GM19328 (cell line): ENCODE measurements at regions not wholly inside any gene's neighbourhood (a gene's known extent, or its start where the extent isn't known, plus 50 kb on each side); places are given as distances from the start of the nearest gene placed in this dataset.

Experiments
- ATAC-seq: cut with Tn5 transposase; IDR thresholded peaks from one replicate; pipeline ENCODE4 v1.9.1; 2021; ENCODE audit warnings: mild to moderate bottlenecking, moderate library complexity; ENCODE audit not compliant: unreplicated experiment

GRCh38 chr2:120807751-120808150, 72.1 kb downstream of the GLI2 start:
- no peak for ATAC-seq

DNA sequence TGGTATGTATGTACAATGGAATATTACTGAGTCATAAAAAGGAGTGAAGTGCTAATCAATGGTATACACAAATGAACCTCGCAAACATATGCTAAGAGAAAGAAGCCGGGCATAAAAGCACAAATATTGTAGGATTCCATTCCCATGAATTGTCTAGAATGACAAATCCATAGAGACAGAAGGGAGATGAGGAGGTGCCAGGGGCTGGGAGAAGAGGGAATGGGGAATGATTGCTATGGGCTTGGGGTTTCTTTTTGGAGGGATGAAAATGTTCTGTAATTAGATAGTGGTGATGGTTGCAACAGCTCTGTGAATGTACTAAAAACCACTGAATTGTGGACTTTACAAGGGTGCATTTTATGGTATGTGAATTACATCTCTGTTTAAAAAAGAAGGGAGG, 73.5 kb downstream of the GLI2 start:
- no peak for ATAC-seq

DNA sequence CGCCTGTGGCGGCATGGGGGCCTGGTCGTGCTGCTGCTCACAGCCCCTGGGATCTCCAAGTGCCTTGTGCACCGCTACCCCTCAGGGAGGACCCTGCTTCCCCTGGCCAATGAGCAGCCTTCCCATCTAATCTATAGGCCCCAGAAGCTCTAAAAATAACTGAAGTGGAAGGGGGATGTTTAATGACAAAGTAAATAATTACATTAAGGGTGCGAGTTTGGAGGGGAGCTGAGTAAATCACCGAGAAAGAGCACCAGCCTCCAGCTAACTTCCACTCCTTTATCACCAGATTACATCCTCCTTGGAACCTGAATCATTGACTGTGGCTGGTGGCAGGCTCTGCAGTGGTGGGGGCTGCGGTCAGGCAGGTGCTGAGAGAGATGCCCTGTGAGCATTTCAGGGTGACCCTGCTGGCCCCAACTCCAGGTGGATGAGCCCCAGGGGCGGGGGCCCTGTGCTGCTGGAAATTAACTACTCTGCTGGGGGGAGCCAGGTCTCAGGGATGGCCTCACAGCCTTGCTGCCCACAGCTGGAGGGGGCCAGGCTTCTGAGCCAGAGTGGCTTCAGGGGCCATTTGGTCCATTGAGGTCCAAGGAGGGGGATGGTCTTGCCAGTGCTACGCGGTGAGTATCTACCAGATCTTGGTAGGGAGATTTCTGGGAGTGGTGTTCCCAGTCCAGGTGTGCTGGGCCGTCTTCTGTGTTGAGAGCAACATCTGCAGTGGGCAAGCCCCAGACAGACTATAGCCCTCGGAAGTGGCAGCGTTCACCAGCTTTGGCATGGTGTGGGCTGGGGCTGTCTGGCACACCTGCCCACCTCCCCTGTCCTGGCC, 74.2 kb downstream of the GLI2 start:
- ATAC-seq = no peak

DNA sequence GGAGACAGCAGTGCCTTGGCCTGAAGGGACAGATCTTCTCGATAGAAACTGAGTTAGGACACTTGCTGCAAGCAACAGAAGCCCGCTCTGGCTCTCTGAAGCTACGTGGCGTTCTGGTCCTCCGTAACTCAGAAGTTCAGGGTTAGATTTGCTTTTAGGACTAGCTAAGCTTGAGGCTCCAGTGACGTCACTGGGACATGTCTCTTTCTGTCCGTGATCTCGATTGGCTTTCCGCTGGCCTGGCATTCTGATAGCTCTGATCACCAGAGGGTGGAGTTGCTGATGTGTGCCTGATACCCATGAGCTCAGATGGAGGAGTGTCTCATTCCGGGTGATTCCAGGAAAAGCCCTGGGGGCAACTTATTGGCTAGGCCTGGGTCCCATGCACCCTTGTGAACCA, 75.0 kb downstream of the GLI2 start:
- ATAC-seq = no peak

DNA sequence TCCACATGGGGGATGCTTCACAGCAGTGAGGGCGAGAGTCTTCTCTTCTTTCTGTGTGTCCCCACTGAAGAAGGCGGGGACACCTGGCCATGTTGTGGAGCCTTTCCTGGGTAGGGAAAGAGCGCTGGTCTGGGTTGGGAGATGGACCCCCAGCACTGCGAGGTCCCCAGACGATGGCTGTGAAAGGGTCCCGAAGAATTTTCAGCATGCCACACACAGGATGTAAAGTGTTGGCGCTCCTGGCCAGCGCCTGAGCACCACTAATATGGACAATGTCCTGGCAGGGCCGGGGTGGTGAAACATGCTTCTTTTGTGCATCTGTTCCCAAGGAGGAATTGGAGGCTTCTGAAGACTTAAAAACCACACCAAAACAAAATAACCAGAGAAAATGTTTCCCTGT, 77.2 kb downstream of the GLI2 start:
- no peak for ATAC-seq

- no peak for ATAC-seq
These were observed 78.7 kb downstream of the GLI2 start for GRCh38 chr2:120814352-120814751.

- ATAC-seq = no peak
These were observed 79.6 kb downstream of the GLI2 start for GRCh38 chr2:120815292-120815691.

- ATAC-seq = no peak
These were observed 81.7 kb downstream of the GLI2 start for GRCh38 chr2:120817136-120817955.

DNA sequence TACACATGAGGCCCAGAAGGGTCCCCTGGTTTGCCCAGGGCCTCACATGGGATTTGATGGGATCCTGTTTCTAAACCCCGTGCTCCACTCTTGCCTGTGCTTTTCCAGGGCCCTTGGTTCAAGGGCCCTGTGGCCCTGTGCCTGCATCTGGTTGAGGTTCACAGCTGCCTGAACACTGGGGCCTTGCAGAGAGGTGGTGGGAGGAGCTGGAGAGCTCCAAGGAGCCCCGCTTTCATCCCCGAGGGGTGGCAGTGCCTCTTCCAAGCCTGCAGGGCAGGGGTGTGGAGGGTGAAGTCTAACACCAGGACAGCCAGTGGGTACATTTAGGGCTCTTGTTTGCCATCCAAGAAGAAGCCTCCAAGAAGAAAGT, 82.3 kb downstream of the GLI2 start:
- no peak for ATAC-seq

DNA sequence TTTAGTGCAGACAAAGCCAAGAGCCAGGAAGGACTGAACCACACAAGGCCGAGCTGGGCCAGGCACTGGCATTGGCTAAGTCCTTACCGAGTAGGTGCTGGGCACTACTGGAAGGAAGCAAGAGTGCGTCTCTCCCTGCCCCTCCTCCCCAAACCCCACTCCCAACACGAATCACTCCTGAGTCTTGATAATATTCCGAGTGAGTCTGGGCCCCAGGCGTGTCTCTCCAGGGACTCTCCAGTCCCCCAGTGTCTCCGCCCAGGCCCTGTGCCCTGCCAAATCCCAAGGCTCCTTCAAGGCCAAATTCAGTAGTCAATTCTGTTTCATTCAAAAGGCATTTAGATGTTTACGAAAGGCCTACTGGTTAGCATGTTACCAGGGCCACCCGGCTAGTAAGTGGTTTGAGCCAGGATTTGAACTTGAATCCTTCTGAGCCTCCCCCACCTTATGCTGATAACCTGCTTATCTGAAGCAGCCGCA, 82.8 kb downstream of the GLI2 start:
- ATAC-seq = no peak

DNA sequence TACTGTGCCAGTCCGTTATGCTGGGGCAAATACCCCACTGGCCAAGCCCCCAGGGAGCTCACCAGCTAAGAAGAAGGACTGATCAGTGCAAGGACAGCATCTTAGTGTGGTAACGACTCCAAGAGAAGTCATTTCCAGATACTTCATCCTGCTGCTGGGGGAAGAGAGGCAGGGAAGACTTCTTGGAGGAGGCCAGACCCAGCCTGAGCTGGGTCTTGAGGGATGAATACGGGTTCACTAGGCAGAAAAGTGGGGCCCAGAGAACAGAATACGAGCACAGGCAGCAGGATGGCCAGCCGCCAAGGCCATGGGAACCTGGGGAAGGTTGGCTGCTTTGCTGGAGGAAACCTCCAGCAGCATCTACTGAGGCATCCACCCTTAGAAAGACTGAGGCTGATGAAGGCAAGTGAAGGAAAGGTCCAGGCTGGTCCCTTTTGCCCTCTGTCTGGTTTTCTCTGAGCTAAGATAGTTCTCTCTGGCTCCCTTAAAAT, 84.1 kb downstream of the GLI2 start:
- no peak for ATAC-seq

DNA sequence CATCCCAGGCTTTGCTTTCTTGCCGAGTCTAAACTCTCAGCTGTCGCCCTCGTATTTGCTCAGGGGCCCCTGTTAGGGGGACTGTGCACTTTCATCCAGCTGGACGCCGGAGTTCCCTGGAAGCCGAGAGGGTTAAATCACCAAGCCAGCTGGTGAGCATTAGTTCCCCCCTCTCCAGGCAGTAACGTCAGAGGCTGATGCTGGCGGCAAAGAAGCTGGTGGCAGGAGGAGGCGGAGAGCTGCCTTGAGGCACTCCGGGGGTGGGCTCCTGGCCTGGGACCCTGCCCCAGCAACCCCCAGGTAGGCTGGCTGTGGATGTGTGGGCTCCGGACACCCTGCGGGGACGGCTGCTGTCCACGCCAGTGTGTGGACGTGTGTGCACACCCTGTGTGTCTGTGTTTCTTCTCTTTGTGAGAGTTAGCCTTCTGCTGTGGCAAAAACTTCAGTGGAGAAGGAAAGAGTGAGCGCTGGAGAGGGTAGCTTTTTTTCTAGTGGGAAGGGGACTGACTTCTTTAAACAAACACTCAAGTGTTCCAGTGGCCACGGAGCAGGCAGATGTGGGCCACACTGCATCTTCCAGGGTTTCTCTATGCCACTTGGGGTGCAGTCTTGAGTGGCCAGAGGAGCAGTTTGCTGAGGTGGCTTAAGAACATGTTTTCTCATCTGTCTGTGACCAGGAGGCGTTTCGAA, 84.7 kb downstream of the GLI2 start:
- ATAC-seq = no peak

- ATAC-seq = no peak
These were observed 85.2 kb downstream of the GLI2 start for GRCh38 chr2:120820953-120821279.

DNA sequence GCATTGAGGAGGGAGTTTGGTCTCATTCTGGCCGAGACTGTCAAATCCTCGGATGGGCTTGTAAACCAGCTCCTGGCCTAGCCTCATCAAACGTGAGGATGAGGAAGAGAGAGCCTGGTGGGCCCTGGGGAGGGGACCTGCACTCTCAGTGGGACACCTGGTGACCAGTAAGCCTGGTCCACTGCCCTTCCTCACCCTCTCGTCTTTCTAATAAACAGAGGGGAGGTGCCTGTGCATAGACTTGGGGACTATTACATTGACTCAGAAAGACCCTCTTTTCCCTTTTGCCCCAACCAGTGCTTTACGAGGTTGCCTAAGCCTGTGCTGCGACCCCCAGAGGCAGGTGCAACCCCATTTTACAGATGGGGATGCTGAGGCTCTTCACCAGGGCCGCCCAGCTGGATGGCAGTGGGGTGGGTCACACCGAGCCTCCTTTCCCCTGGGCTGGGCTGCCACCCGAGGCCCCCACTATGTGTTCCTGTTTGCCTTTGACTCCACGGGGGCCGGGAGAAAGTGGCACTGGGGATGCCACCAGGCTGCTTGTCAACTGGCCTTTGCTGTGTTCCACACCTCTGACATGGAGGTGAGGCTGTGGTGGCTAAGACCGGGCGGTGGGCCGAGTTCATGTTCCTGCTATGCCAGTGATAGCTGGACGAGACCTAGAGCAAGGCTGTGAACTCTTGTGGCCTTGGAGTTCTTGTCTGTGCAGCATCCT, 85.9 kb downstream of the GLI2 start:
- no peak for ATAC-seq

- no peak for ATAC-seq
These were observed 87.3 kb downstream of the GLI2 start for GRCh38 chr2:120822933-120823332.

DNA sequence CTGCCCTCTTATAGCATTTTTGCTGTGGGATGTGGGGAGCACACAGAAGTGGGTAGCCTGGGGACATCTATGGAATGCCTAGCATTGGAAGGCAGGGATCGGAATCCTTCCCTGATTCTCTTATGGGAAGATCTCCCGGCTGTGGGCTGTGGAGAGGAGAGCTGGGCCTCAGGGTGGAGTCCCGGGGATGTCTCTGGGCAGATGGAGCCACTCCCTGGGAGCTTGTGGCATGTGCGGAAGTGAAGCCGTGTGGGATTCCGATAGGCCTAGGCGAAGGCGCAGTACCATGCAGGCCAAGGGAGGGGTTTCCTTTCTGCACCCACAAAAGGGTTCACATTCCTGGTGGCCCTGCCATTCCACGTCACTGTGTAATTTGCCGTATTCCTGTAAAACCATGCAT, 87.9 kb downstream of the GLI2 start:
- ATAC-seq = no peak

DNA sequence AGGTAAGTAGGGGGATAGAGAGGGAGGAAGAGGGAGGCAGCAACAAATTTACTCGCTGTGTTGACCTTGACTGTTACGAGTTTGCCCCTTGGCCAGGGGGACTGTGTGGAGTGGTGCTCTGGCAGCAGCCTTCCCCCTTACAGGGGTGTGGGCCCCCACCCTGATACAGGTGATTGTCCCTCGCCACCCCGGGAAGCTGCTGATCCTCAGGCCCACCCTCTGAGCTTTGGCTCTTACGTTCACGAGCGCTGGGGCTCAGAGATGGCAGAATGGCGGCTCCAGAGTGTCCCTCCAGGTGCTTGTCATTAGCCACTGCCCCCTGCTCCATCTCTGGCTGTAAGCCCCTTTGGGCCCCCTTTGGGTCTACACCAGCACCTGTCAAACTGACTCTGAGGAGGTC, 88.6 kb downstream of the GLI2 start:
- ATAC-seq = no peak

- ATAC-seq = no peak
These were observed 89.9 kb downstream of the GLI2 start for GRCh38 chr2:120825370-120826259.

DNA sequence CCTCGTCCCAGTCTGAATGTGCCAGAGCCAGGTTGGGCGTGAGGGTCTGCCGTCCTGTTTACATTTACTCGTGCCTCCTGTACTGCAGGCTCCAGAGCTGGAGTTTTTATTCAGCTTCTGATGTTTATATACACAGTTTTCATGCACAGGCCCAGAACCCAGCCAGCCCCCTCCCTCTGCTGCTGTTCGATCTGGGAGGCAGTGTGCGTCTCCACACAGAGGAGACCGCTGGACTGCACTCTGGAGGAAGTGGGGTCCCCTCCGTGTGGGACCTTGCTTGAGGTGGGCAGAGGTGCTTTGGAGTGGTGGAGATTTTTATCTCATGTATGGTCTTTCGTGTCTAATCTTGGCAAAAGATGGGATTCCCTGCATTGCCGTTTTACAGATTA, 90.6 kb downstream of the GLI2 start:
- ATAC-seq = no peak
